Activated naive CD4-positive, alpha-beta T cell (primary cell): ENCODE measurements at regions not wholly inside any gene's neighbourhood (a gene's known extent, or its start where the extent isn't known, plus 50 kb on each side); places are given as distances from the start of the nearest gene placed in this dataset.
"Not testable (repeated sequence)": the region's sequence is repeated elsewhere in the genome, so short reads cannot be mapped to it uniquely, and the experiment has no call there.

Experiments used
- DNase-seq, 4 experiments: peaks; one replicate each; lab custom pipeline; 2025; lab: John Stamatoyannopoulos, UW

DNA sequence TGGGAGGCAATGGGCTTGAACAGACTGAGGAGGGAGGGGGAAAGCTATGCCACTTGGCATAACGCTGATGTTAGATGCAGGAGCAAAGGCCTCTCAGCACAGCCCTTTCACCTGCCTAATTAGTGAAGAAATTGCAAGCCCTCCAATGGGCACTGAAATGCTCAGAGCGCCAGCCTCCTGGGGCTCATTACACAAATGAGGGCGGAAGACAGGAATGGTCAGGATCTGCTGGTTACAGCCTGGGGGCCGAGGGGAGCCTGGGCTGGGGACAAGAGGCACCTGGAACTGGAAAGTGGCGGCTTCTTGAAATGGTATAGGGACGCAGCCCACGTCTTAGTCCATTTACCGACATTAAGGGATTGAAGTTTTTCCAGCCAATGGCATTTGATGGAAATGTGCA lies 50.2 kb upstream of the PLET1 start:
- DNase-seq, result no peak

DNA sequence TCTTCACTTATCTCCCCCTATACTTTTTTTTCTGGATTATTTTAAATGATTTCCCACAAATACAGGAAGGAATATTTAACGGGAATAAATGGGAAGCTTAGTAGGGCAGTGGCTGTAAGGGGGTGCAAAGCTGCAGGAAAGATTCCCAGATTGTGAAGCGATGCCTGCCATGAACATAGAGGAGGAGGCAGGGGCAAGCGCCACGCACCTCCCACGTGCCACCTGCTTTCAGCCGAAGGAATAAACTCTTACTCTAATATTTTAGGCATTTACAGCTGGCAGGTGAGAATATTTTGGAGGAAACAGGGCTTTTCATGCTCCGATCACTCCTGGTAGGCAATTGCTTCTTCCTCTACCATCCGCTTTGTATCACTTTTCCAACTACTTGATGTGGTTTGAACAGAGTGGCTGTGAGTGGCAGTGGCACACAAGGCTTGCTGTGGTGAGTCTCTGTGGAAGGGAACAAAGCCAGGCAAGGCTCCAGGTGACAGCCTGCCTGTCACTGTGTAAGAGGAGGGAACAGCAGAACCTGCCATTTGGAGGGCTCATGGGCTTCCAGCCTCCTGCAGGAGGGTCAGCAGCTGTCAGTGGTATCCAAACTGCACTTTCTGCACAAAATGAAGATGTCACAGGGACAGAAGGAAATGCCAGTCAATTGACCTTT lies 54.5 kb upstream of the PLET1 start:
- DNase-seq, result no peak

DNA sequence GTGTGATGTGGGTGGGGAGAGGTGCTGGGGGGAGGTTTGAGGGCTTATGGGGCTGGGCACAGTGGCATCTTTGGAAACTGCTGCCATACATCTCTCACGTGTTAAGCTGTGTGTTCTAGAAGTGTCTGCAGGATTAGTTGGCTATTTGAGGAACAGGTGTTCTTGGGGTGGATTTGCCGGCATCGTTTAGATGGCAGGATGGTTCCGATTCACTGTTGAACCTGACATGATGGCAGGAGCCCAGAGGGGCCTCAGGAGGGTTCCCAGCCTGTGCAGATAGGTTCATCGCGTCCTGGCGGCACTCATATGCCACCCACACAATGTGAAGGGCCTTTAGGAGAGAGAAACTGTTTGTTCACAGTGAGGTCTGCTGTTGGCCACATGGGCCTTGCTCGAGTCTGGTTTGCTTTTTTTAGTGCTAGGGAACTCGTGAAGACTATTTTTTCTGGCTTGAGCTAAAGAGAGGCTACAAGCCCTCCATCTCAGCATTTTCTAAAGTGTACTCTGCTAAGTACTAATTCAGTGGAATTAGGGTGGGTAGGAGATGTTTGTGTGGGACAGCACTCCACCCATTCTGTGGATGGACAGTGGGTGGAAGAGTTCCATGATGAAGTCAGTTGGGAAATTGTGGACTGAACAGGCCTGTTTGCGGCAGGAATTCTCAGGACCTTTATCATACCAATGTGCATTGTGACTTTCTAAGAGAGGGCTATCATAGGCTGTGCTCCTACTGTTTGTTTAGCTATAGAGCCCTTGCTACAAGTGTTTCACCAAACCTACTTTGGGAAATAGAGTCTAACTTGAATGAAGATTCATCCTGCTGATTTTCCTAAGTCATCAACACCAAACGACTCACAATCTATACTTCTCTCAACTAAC lies 55.4 kb upstream of the PLET1 start:
- no peak for DNase-seq

DNA sequence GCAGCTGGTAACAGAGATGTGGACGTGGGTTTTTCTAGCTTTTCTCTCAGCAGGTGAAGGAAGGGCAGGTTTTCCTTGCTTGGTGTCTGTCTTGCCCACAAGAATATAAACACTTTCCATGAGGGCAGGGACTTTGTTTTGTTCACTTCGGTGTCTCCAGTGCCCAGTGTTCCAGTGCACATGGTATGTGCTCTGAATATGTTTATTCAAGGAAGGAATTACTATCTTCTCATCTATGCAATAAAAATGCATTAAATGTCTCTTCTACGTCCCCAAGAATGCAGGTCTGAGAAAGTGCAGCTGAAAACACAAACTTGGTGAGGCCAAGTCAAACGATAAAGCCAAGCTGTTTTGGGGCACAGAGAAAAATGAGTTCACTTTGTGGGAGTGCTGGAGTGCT lies 56.3 kb upstream of the PLET1 start:
- no peak for DNase-seq

DNA sequence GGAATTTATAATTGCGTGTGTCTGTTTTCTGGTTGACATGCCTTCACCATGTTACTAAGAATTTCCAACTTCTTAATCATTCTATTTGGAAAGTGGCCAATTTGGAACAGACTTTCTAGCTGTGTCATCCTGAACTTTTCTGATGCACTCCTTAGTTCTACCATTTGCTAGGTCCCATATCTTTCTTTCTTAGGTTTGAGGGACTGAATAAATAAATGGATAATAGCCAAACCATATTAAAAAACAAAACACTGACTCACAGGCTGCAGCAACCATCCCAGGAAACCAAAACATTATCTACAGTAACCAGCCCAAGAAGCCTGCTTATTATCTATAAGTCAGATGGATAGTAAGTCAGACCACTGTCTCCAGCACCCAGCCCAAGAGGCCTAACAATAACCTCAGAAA lies 57.5 kb upstream of the PLET1 start:
- DNase-seq, result no peak

DNA sequence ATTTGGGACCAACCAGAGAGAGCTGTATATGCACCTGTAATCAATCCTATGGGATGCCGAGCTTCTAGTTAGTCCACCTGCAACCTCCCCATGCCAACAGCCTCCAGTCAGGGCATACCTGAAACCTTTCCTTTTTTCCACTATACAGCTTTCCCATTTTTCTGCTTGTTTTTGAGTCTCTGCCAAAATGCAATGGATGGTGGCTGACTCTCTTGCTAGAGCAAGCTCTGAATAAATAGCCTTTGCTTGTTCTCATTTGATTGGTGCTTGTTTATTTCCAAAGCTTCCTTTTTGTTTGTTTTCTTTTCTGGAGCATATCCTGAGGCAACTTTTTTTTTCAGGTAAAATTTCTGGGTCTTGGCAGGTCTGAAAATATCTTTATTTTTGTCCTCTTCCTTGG lies 58.0 kb upstream of the PLET1 start:
- DNase-seq, result no peak

DNA sequence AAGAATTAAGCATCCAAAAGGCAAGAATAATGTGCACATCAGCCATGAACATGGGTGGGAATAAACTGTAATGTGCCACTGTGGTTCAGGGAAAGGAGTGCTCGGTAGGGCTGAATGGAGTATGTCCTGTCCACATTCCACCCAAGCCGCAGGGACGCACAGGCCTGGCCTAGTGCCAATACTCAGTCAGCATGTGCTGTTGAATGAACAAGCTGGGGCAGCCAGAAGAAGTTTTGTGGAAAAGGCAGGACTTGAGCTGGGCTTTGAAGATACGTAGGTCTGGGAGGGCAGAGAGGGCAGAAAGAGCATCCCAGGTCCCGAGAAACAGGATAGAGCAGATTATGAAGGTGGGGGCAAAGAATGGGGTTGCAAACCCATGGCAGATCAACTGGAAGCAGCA lies 60.0 kb upstream of the PLET1 start:
- no peak for DNase-seq

DNA sequence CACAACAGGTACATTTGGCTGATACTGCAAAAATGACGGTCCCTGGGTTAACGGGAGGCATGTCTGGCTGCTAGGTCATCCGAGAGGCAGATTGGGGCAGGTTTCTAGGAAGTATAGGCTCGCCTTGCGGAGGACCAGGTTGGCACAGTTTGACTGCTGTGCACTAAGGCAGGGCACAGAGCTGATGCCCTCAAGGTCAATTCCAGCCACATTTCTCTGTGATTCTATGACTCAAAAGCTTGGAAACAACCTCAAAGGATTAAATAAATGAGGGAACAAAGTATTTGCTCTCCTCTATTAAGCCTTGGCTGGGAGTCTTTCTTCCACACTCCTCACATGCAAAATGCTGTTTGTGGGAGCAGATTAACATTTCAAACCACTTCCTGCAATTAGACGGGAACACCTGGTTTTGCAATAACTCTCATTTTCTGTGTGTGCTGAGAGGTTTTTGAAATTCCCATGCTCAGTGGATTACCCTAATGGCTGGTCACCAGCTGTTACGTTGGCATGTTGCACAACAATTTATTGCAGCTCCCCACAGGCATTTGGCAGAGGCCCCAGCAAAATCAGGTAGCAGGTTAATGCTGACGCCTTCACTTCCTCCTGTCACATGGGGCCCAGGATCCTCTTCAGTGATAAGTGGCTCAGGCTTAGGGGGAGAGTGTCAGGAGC lies 61.0 kb upstream of the PLET1 start:
- DNase-seq, result no peak

DNA sequence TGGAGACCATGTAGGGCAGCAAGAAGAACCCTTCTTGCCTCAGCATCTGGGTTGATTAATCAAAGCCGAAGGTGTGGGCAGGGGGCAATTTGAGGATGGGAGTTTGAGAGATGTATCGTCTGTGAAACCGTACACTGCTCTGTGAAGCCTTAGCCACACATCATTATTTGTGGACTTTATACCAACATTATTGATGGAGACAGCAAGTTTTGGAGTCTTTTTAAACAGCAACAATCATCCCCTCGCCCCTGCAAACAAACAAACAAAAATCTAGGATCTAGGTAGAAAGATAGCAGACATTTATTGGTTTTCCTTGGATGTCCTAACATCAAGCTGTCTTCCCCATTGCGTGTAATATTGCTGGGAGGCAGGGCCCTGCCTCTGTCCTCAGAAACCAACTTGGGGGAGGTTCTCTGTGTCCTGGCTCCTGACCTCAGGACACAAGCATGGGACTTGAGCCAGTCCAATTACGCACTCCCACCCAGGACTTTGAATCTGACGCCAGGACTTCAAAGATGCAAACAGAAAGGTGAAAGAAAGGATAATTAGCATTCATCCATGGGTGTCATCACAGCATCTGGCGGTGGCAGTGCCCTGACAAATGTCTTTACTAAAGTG lies 61.6 kb upstream of the PLET1 start:
- no peak for DNase-seq

DNA sequence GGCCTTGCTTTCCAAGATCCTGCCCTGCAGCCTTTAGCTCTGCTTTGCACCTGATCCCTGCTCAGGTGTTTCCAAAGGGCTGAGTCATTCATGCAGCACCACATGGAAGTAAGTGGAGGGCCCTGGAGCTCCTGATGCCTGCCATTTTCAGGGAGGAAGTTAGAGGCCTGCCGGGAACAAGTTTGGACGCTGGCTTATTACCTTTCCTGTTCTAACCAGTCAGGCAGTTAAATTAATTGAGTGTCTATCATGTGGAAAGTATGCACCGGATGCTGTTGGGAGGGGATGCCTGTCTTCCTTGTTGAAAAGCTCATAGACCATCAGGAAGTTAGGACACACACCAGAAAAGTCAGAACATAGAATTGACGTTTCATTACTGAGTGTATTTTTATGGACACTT lies 73.7 kb upstream of the PLET1 start:
- no peak for DNase-seq

DNA sequence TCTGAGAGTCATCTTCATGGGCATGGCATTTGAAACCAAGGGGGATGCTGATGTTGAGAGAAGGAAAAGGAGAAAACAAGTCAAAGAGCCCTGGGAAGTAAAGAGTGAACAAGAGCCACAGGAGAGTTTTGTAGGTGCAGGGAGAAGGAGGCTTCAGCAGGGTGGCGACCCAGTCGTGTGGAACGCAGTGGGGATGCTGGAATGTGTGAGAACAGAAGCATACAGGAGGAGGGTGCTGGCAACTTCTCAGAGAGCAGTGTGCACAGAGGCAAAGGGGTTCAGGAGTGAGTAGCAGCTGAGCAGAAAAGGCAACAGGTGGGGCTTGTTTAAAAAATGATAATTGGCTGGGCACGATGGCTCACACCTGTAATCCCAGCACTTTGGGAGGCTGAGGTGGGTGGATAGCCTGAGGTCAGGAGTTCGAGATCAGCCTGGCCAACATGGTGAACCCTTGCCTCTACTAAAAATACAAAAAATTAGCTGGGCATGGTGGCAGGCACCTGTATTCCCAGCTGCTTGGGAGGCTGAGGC lies 75.8 kb upstream of the PLET1 start:
- no peak for DNase-seq

DNA sequence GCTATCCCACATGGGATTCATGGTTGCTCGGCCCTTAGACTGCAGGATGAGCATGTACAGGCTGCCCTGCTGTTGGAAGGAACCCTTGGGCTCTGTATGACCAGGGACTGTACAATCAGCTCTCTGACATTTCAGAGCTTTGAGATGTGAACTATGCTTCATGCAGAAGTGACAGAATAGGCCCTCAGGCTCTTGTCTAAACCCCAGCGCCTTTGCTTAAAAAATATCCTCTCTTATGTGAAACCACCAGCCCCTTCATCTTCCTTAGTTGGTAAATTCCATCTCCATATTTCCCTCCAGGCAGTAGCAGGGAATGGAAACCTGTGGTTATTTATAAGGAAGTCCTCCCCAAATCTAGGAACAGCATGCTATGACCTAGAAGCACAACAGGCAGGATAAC lies 78.9 kb upstream of the PLET1 start:
- DNase-seq, result no peak

DNA sequence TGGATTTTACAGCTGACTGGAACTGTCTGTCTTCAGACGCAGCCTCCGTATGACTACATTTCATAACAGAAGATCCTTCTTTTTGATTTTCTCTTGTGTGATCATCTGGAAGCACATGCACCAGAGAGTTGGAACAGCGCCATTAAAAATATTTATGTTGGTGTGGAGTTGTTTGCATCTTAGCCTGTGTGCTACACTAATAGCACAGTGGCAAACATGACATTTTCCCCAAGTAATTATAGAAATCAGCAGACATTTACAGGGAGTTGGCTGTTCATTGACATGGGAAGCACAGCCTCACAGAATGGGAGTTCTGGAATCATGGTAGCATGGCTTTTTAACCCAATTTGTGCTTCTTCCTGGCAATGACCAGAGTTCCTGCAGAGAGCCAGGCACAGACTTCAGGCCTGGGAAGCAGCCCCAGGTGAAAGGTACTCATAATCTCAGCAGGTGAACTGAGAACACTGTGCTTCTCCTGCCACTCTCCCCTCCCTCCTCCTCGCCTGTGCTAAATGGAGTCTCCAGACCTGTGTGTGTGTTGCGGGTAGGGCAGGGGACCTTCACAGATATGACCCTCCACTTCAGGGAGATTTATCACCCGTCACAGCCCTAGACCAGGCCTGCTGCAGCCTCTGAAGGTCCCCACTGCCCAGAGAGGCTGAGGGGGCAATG lies 82.8 kb upstream of the PLET1 start:
- no peak for DNase-seq

DNA sequence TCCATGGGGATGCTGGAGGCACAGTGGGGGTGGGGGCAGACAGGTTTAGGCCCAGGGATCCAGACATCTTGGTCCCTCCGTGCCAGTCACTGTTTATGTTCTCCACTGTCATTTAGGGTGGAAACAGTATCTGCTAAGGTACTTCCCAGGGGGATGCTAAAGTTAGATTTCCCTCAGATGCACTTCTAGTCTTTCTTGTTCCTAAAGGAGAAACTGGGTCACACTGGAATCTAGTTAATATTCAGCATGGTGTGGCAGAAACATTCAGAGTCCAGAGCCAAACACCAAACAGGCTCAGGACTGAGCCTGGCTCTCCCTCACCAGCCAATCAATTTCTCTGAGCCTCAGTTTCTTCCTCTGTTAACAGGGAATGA lies 83.4 kb upstream of the PLET1 start:
- DNase-seq, result no peak

DNA sequence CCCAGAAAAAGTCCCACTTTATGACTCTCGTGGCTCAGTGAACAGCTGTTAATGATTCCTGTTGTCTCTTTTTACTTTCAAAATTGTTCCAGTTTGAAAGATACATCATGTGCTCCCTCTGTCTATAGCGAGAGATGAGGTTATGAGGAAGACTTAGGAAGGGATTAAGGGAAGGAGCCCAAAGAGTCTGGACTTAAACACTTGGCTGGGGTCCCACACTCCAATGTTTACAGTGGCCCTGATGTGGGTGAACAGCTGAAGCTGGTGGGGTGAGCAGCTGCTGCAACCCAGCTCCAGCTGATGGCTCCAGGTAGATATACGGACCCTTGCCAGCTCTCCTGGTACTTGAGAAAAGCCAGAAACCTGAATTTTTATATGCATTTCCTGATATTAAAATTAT lies 84.5 kb upstream of the PLET1 start:
- no peak for DNase-seq

DNA sequence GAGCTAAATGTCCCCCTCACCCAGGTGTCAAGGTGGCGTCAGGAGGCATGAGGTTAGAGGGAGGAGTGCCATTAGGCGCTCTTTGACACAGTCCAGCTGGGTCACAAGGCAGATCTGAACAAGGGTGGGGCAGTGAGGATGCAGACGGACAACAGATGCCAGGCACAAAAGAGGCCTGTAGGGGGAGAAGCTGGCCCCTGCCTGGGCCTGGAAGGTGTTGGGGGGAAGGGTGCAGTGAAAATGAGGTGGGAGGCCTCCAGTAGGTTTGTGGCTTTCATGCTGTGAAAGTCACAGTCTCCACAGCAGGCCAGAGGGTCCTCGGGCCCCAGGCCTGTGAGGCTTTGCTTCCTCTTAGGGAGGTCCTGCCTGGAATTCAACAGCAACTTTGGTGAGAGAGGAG lies 85.0 kb upstream of the PLET1 start:
- DNase-seq, result no peak

DNA sequence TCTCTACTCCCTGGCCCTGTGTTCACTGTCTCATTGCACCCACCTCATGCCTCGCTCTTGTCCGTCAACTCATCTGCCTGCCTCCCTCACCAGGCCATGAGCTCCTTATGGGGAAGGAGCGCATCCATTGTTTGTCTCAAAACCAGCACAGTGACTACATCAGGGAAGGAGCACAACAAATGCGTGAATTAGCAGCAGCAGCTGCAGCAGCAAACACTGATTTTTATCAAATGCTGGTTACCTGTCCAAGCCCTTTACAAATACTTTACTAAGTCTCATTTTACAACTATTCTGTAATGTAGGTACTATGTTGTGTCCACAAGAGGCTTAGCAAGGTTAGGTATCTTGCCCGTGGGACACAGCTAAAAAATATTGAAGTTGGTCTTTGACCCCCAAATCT lies 85.9 kb upstream of the PLET1 start:
- no peak for DNase-seq

DNA sequence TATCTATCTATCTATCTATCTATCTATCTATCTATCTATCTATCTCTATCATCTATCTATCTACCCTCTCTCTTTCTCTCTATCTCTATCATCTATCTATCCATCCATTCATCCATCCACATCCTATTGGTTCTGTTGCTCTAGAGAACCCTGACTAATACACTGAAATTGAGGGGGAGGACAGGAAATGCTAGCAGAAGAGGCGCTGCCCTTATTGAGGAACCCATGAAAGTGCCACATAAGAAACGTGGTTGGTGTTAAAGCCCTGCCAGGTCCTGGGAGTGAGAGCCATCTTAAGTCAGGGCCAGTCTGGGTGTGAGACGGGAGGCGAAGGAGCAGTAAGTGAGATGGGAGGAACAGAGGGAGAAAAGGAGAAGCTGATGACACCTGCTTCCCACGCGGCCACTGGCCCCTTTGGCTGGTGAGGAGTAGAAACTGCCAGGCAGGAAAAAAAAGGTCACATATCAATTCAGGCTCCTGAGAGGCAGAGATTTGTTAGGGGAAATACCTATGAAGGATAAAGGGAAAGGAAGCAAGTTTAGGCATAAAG lies 87.9 kb upstream of the PLET1 start:
- DNase-seq, result no peak

DNA sequence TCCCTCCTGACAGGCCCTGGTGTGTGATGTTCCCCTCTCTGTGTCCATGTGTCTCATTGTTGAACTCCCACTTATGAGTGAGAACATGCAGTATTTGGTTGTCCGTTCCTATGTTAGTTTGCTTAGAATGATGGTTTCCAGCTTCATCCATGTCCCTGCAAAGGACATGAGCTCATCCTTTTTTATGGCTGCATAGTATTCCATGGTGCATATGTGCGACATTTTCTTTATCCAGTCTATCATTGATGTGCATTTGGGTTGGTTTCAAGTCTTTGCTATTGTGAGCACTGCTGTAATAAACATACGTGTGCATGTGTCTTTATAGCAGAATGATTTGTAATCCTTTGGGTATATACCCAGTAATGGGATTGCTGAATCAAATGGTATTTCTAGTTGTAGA lies 90.8 kb upstream of the PLET1 start:
- not testable (repeated sequence) for DNase-seq

DNA sequence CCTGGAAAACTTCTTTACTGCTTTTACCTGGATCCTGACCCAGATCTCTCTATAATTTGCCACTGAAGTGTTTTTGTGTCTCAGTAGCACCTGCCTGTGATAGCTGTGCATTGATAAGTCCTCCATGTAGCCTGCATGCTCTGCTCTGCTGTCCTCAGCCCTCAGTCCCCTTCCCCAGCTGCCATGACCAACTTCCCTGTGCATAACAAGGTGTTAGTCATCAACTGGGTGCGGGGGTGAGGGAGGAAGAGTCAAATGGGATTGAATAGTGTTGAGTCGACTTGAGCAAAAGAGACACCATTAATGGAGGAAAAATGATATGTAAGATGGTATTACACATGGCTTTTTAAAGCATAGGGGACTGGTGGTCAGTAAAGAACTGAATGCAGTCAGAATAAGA lies 92.2 kb upstream of the PLET1 start:
- DNase-seq, result no peak

DNA sequence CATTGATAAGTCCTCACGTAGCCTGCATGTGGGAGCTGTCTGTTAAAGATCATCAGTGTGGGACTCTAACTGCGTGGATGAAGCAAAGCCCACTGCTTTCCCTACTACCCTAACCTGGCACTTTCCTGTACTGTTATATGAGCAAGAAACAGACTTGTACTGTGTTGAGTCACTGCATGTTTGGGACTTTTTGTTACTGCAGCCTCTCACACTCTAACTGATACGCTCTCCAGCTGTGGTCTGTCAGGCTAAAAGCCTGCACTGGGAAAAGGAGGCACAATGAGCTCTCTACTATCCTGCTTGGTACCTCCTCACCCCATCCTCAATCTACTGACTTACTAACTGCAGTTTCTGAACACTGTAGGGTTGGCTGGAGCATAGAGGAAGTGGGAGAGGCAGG lies 93.7 kb upstream of the PLET1 start:
- DNase-seq, result no peak

DNA sequence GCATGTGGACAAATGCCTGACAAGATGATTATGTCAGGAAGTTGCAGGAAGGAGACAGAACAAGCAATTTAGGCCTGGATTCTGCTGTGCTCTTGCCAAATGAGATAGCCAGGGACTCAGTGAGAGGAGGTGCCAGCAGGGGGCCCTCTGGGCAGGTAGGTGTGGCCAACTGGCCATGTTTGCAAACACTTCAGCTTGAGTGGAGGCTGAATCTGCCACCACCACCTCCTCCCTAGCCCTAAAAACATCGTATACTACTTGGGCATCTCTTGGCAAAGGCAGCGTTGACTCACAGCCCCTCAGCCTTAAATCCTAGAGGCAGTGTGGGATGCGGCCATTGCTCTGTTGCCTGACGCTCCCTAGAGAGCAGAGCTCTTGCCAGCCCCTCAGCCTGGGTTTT lies 95.1 kb upstream of the PLET1 start:
- no peak for DNase-seq
